HEK293 (cell line): ENCODE measurements at regions not wholly inside any gene's neighbourhood (a gene's known extent, or its start where the extent isn't known, plus 50 kb on each side); places are given as distances from the start of the nearest gene placed in this dataset.

ENCODE experiments used
- GFI1B ChIP-seq: fragments of 450-650 bp; formaldehyde crosslinking; IDR thresholded peaks from 2 replicates; pipeline ENCODE4 v1.5.1; 2016; ENCODE audit warnings: missing biosample characterization, missing genetic modification characterization
- ZNF133 ChIP-seq: fragments of 450-650 bp; formaldehyde crosslinking; IDR thresholded peaks from 2 replicates; pipeline ENCODE4 v1.5.1; 2016; ENCODE audit warnings: missing biosample characterization, missing genetic modification characterization
- TF ChIP-seq, protein P1 (sequence below): fragments of 450-650 bp; formaldehyde crosslinking; IDR thresholded peaks from 2 replicates; pipeline ENCODE4 v1.5.1; 2017; ENCODE audit warnings: missing biosample characterization, mild to moderate bottlenecking, missing genetic modification characterization, moderate library complexity
- TF ChIP-seq, protein P2 (sequence below): fragments of 450-650 bp; formaldehyde crosslinking; IDR thresholded peaks from 2 replicates; pipeline ENCODE4 v1.5.1; 2016; ENCODE audit warnings: missing biosample characterization, missing genetic modification characterization
- TF ChIP-seq, protein P3 (sequence below): fragments of 450-650 bp; IDR thresholded peaks from 2 replicates; pipeline ENCODE4 v1.5.1; 2018; ENCODE audit warnings: missing biosample characterization, mild to moderate bottlenecking, missing genetic modification characterization

DNA sequence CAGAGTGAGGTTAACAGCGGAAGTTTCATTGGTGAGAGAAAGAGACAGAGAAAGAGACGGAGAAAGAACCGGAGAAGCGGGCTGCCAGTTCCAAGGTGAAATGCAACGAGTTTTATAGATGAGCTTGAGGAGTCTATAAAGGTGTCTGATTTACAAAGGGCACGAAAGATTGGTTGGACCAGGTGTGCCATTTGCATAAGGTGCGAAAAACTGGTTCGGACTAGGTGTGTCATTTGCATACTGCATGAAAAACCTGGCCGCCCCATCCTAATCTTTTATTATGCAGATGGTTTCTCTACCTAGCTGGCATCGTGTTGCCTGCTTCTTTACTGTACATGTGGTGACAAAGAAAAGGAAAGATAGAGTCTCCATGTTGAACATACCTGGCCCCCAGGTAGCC is 253.8 kb upstream of the IGF1R start:
- TF ChIP-seq, protein P1, sequence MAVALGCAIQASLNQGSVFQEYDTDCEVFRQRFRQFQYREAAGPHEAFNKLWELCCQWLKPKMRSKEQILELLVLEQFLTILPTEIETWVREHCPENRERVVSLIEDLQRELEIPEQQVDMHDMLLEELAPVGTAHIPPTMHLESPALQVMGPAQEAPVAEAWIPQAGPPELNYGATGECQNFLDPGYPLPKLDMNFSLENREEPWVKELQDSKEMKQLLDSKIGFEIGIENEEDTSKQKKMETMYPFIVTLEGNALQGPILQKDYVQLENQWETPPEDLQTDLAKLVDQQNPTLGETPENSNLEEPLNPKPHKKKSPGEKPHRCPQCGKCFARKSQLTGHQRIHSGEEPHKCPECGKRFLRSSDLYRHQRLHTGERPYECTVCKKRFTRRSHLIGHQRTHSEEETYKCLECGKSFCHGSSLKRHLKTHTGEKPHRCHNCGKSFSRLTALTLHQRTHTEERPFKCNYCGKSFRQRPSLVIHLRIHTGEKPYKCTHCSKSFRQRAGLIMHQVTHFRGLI (tag by site-specific recombination): no peak
- TF ChIP-seq GFI1B (no peak), ZNF133 (tag by site-specific recombination) (no peak)
- TF ChIP-seq, protein P2, sequence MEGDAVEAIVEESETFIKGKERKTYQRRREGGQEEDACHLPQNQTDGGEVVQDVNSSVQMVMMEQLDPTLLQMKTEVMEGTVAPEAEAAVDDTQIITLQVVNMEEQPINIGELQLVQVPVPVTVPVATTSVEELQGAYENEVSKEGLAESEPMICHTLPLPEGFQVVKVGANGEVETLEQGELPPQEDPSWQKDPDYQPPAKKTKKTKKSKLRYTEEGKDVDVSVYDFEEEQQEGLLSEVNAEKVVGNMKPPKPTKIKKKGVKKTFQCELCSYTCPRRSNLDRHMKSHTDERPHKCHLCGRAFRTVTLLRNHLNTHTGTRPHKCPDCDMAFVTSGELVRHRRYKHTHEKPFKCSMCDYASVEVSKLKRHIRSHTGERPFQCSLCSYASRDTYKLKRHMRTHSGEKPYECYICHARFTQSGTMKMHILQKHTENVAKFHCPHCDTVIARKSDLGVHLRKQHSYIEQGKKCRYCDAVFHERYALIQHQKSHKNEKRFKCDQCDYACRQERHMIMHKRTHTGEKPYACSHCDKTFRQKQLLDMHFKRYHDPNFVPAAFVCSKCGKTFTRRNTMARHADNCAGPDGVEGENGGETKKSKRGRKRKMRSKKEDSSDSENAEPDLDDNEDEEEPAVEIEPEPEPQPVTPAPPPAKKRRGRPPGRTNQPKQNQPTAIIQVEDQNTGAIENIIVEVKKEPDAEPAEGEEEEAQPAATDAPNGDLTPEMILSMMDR (tag by site-specific recombination): no peak
- TF ChIP-seq, protein P3, sequence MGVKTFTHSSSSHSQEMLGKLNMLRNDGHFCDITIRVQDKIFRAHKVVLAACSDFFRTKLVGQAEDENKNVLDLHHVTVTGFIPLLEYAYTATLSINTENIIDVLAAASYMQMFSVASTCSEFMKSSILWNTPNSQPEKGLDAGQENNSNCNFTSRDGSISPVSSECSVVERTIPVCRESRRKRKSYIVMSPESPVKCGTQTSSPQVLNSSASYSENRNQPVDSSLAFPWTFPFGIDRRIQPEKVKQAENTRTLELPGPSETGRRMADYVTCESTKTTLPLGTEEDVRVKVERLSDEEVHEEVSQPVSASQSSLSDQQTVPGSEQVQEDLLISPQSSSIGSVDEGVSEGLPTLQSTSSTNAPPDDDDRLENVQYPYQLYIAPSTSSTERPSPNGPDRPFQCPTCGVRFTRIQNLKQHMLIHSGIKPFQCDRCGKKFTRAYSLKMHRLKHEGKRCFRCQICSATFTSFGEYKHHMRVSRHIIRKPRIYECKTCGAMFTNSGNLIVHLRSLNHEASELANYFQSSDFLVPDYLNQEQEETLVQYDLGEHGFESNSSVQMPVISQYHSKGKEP: no peak
